HepG2 (cell line): ENCODE measurements at regions not wholly inside any gene's neighbourhood (a gene's known extent, or its start where the extent isn't known, plus 50 kb on each side); places are given as distances from the start of the nearest gene placed in this dataset.

Source experiments
- ATAC-seq: fragments of 200-7000 bp; cut with Tn5 transposase; 3 replicates; pipeline ENCODE4 v1.9.1; 2020; ENCODE audit warnings: mild to moderate bottlenecking, moderate library complexity
- BruUV-seq: library from RNA; stranded (reverse); fragments of 400-500 nt; replicated peaks from 2 replicates; lab custom pipeline; 2021; lab: Mats Ljungman, UMichigan
- CTCF ChIA-PET: fragments of 300-600 bp; formaldehyde crosslinking; extraction: SDS; loops from one replicate; lab custom pipeline; 2021; ENCODE audit warnings: low total read pairs, inconsistent platforms, low intra/inter-chr PET ratio; lab: Yijun Ruan, JAX
- POLR2A ChIA-PET: fragments of 350-600 bp; sonication (Branson Sonifier 250); formaldehyde crosslinking; loops from one replicate; lab custom pipeline; 2020; ENCODE audit warnings: antibody characterized with exemption, inconsistent platforms; lab: Yijun Ruan, JAX
- DNase-seq: peaks from one replicate; pipeline ENCODE4 v3.0.0-alpha.2; 2015; ENCODE audit warnings: low spot score
- FAIRE-seq: peaks from 3 replicates; lab custom pipeline; 2011; peaks lifted over from hg19 to GRCh38; lab: Jason Lieb, UNC
- H2AFZ ChIP-seq: one replicate; pipeline ENCODE4 v1.6.1; 2011; ENCODE audit warnings: low read length, inconsistent platforms
- H3K27ac ChIP-seq: fragments of 300-600 bp; 3 replicates; pipeline ENCODE4 v1.8.0; 2011; ENCODE audit warnings: mixed run types, mild to moderate bottlenecking, mixed read lengths, low read length, inconsistent platforms; ENCODE audit not compliant: insufficient read depth; ENCODE audit errors: extremely low read length
- H3K27me3 ChIP-seq, 2 experiments: fragments of 200-600 bp in 1 of 2; 2 replicates in 1 of 2; 3 replicates in 1 of 2; pipeline versions ENCODE4 v1.6.0 to v1.8.0; 2011; ENCODE audit warnings: low read length in 2 of 2, mild to moderate bottlenecking in 2 of 2, moderate library complexity in 2 of 2, inconsistent platforms in 1 of 2; ENCODE audit not compliant: insufficient read depth in 2 of 2, control insufficient read depth in 1 of 2
- H3K36me3 ChIP-seq, 2 experiments: fragments of 200-600 bp in 1 of 2; replicated peaks in 1 of 2; 2 replicates in 1 of 2; 3 replicates in 1 of 2; pipeline versions ENCODE4 v1.5.1 to v1.8.0; 2011; ENCODE audit warnings: low read length in 2 of 2, inconsistent platforms in 1 of 2; ENCODE audit not compliant: insufficient read depth in 2 of 2, control insufficient read depth in 1 of 2
- H3K4me1 ChIP-seq: 2 replicates; pipeline ENCODE4 v1.5.1; 2012; ENCODE audit warnings: low read length, inconsistent platforms; ENCODE audit not compliant: insufficient read depth
- H3K4me2 ChIP-seq: 2 replicates; pipeline ENCODE4 v1.6.0; 2011; ENCODE audit warnings: low read depth, low read length, inconsistent platforms
- H3K4me3 ChIP-seq, 3 experiments: fragments of 200-600 bp in 1 of 3; sonication (generic), shearing (Covaris generic) in 1 of 3; replicated peaks in 1 of 3; 2 replicates each; pipeline ENCODE4 v1.5.1; 2011 to 2016; ENCODE audit warnings: low read length in 3 of 3, inconsistent platforms in 2 of 3, low read depth in 2 of 3, mild to moderate bottlenecking in 2 of 3, control low read depth in 1 of 3, mixed read lengths in 1 of 3; ENCODE audit not compliant: insufficient read depth in 1 of 3
- H3K79me2 ChIP-seq: one replicate; pipeline ENCODE4 v1.6.1; 2011; ENCODE audit warnings: low read length, inconsistent platforms; ENCODE audit not compliant: insufficient read depth
- H3K9ac ChIP-seq: 2 replicates; pipeline ENCODE4 v1.6.0; 2011; ENCODE audit warnings: mild to moderate bottlenecking, low read depth, low read length, inconsistent platforms; ENCODE audit not compliant: insufficient read depth
- H3K9me3 ChIP-seq: 2 replicates; pipeline ENCODE4 v1.5.1; 2012; ENCODE audit warnings: mild to moderate bottlenecking, low read length
- H4K20me1 ChIP-seq: 2 replicates; pipeline ENCODE4 v1.6.0; 2011; ENCODE audit warnings: inconsistent platforms, mild to moderate bottlenecking, low read length, moderate library complexity; ENCODE audit not compliant: insufficient read depth
- AKAP8 ChIP-seq: sonication (generic); formaldehyde crosslinking; IDR thresholded peaks from 2 replicates; pipeline ENCODE4 v1.5.1; 2020; ENCODE audit warnings: mild to moderate bottlenecking, missing genetic modification reagents
- CHD4 ChIP-seq: fragments of 200-600 bp; sonication (generic); IDR thresholded peaks from 2 replicates; pipeline ENCODE4 v1.7.0; 2017; ENCODE audit warnings: mild to moderate bottlenecking, low read length, borderline replicate concordance
- NFYC ChIP-seq: IDR thresholded peaks from 2 replicates; pipeline ENCODE4 v1.6.1; 2016; ENCODE audit warnings: missing genetic modification reagents, missing compliant biosample characterization
- ZBTB38 ChIP-seq: sonication (generic); formaldehyde crosslinking; IDR thresholded peaks from 2 replicates; pipeline ENCODE4 v1.5.1; 2020; ENCODE audit warnings: mild to moderate bottlenecking, missing genetic modification reagents
- ZMYM2 ChIP-seq: sonication (generic); formaldehyde crosslinking; IDR thresholded peaks from 2 replicates; pipeline ENCODE4 v1.8.0; 2022; ENCODE audit warnings: mild to moderate bottlenecking, missing genetic modification reagents
- ZNF101 ChIP-seq: sonication (generic); formaldehyde crosslinking; IDR thresholded peaks from 2 replicates; pipeline ENCODE4 v1.4.0; 2020; ENCODE audit warnings: mild to moderate bottlenecking, low read depth, missing genetic modification reagents, borderline replicate concordance
- ZNF12 ChIP-seq: sonication (generic); formaldehyde crosslinking; IDR thresholded peaks from 2 replicates; pipeline ENCODE4 v1.5.0; 2020; ENCODE audit warnings: missing genetic modification reagents
- ZNF230 ChIP-seq: sonication (generic); formaldehyde crosslinking; IDR thresholded peaks from 2 replicates; pipeline ENCODE4 v1.4.0; 2020; ENCODE audit warnings: mild to moderate bottlenecking, missing genetic modification reagents
- ZNF34 ChIP-seq: sonication (generic); formaldehyde crosslinking; IDR thresholded peaks from 2 replicates; pipeline ENCODE4 v1.4.0; 2020; ENCODE audit warnings: mild to moderate bottlenecking, missing genetic modification reagents, borderline replicate concordance
- ZNF446 ChIP-seq: sonication (generic); formaldehyde crosslinking; IDR thresholded peaks from 2 replicates; pipeline ENCODE4 v1.5.0; 2020; ENCODE audit warnings: mild to moderate bottlenecking, missing genetic modification reagents
- WGBS: methylation state at CpG from one replicate; pipeline ENCODE4 v1.1.6; 2017; ENCODE audit warnings: low lambda C conversion rate; 5-methylcytosine and 5-hydroxymethylcytosine counted together
- in situ Hi-C: cut with HindIII; loops from 2 replicates; pipeline ENCODE4 v1.10.0; 2017; ENCODE audit warnings: low pct_unique_long_range_greater_than_20kb; ENCODE audit not compliant: extremely low pct_ligation_motif_present
- intact Hi-C: fragments of 100-400 bp; cut with micrococcal nuclease; formaldehyde crosslinking; loops from one replicate; pipeline ENCODE4 v1.10.0; 2022; ENCODE audit not compliant: unreplicated experiment
- TF ChIP-seq, protein P1 (sequence below): sonication (generic); formaldehyde crosslinking; IDR thresholded peaks from 2 replicates; pipeline ENCODE4 v1.5.0; 2020; ENCODE audit warnings: mild to moderate bottlenecking, missing genetic modification reagents, borderline replicate concordance
- TF ChIP-seq, protein P2 (sequence below): sonication (generic); formaldehyde crosslinking; IDR thresholded peaks from 2 replicates; pipeline ENCODE4 v1.5.1; 2020; ENCODE audit warnings: mild to moderate bottlenecking, missing genetic modification reagents, moderate library complexity
- TF ChIP-seq, protein P3 (sequence below): sonication (generic); formaldehyde crosslinking; IDR thresholded peaks from 2 replicates; pipeline ENCODE4 v1.4.0; 2020; ENCODE audit warnings: mild to moderate bottlenecking, missing genetic modification reagents
- TF ChIP-seq, protein P4 (sequence below): sonication (generic); formaldehyde crosslinking; IDR thresholded peaks from 2 replicates; pipeline ENCODE4 v1.8.0; 2022; ENCODE audit warnings: mild to moderate bottlenecking, missing genetic modification reagents

DNA sequence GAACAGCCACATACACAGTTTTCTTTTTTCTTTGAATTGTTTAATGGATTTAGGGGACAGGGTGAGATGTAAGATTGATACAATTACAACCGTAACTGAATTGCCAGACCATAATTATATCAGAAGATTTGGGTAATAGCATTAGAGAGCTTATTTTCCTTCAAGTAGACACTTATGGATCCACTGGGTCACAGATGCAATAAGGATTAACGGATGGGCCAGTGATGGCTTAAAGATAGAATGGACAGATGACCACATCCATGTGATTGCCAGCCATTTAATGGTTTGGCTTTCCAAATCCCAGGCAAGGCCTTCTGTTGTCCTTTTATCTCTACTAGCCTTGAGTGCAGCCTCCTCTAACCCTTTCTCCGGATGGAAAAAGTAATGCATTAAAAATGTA lies 94.7 kb upstream of the NUDT12 start:
- intact Hi-C loops: no loop called here
- FAIRE-seq: no peak
- WGBS: 2% methylated on average over 3 of the region's 3 CpGs
- TF ChIP-seq NFYC (CRISPR knock-in tag) (no peak), AKAP8 (CRISPR knock-in tag) (no peak), CHD4 (no peak), ZNF101 (CRISPR knock-in tag) (no peak), ZMYM2 (CRISPR knock-in tag) (no peak), ZNF34 (CRISPR knock-in tag) (no peak), ZNF12 (CRISPR knock-in tag) (no peak), ZNF446 (no peak), ZNF230 (no peak), ZBTB38 (CRISPR knock-in tag) (no peak)
- TF ChIP-seq, protein P1, sequence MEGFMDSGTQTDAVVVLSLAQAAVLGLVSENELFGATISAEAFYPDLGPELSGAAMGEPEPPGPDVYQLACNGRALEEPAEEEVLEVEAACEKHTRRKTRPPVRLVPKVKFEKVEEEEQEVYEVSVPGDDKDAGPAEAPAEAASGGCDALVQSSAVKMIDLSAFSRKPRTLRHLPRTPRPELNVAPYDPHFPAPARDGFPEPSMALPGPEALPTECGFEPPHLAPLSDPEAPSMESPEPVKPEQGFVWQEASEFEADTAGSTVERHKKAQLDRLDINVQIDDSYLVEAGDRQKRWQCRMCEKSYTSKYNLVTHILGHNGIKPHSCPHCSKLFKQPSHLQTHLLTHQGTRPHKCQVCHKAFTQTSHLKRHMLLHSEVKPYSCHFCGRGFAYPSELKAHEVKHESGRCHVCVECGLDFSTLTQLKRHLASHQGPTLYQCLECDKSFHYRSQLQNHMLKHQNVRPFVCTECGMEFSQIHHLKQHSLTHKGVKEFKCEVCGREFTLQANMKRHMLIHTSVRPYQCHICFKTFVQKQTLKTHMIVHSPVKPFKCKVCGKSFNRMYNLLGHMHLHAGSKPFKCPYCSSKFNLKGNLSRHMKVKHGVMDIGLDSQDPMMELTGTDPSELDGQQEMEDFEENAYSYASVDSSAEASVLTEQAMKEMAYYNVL (CRISPR knock-in tag): no peak
- TF ChIP-seq, protein P2, sequence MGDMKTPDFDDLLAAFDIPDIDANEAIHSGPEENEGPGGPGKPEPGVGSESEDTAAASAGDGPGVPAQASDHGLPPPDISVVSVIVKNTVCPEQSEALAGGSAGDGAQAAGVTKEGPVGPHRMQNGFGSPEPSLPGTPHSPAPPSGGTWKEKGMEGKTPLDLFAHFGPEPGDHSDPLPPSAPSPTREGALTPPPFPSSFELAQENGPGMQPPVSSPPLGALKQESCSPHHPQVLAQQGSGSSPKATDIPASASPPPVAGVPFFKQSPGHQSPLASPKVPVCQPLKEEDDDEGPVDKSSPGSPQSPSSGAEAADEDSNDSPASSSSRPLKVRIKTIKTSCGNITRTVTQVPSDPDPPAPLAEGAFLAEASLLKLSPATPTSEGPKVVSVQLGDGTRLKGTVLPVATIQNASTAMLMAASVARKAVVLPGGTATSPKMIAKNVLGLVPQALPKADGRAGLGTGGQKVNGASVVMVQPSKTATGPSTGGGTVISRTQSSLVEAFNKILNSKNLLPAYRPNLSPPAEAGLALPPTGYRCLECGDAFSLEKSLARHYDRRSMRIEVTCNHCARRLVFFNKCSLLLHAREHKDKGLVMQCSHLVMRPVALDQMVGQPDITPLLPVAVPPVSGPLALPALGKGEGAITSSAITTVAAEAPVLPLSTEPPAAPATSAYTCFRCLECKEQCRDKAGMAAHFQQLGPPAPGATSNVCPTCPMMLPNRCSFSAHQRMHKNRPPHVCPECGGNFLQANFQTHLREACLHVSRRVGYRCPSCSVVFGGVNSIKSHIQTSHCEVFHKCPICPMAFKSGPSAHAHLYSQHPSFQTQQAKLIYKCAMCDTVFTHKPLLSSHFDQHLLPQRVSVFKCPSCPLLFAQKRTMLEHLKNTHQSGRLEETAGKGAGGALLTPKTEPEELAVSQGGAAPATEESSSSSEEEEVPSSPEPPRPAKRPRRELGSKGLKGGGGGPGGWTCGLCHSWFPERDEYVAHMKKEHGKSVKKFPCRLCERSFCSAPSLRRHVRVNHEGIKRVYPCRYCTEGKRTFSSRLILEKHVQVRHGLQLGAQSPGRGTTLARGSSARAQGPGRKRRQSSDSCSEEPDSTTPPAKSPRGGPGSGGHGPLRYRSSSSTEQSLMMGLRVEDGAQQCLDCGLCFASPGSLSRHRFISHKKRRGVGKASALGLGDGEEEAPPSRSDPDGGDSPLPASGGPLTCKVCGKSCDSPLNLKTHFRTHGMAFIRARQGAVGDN (CRISPR knock-in tag): no peak
- TF ChIP-seq, protein P3, sequence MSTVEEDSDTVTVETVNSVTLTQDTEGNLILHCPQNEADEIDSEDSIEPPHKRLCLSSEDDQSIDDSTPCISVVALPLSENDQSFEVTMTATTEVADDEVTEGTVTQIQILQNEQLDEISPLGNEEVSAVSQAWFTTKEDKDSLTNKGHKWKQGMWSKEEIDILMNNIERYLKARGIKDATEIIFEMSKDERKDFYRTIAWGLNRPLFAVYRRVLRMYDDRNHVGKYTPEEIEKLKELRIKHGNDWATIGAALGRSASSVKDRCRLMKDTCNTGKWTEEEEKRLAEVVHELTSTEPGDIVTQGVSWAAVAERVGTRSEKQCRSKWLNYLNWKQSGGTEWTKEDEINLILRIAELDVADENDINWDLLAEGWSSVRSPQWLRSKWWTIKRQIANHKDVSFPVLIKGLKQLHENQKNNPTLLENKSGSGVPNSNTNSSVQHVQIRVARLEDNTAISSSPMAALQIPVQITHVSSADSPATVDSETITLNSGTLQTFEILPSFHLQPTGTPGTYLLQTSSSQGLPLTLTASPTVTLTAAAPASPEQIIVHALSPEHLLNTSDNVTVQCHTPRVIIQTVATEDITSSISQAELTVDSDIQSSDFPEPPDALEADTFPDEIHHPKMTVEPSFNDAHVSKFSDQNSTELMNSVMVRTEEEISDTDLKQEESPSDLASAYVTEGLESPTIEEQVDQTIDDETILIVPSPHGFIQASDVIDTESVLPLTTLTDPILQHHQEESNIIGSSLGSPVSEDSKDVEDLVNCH (CRISPR knock-in tag): no peak
- TF ChIP-seq, protein P4, sequence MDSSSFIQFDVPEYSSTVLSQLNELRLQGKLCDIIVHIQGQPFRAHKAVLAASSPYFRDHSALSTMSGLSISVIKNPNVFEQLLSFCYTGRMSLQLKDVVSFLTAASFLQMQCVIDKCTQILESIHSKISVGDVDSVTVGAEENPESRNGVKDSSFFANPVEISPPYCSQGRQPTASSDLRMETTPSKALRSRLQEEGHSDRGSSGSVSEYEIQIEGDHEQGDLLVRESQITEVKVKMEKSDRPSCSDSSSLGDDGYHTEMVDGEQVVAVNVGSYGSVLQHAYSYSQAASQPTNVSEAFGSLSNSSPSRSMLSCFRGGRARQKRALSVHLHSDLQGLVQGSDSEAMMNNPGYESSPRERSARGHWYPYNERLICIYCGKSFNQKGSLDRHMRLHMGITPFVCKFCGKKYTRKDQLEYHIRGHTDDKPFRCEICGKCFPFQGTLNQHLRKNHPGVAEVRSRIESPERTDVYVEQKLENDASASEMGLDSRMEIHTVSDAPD (CRISPR knock-in tag): no peak

More for the DNA sequence above, 94.7 kb upstream of the NUDT12 start:
- Histone ChIP-seq H3K27ac (no peak overlapping the region), H3K27me3 (no peaks in the 10 kb centered on the region), H2AFZ (no peak overlapping the region), H4K20me1 (no peaks in the 10 kb centered on the region), H3K9ac (no peak overlapping the region), H3K4me3 (no peak overlapping the region), H3K4me1 (no peaks in the 10 kb centered on the region), H3K36me3 (no peaks in the 10 kb centered on the region), H3K79me2 (no peaks in the 10 kb centered on the region), H3K4me2 (no peak overlapping the region), H3K9me3 (no peaks in the 10 kb centered on the region)
- ChIA-PET CTCF (no interaction called here), POLR2A (no interaction called here)
- in situ Hi-C loops: no loop called here
- no TSS peak for BruUV-seq
- ATAC-seq (no peak), DNase-seq (no peak)
